H1 (cell line): ENCODE measurements at regions not wholly inside any gene's neighbourhood (a gene's known extent, or its start where the extent isn't known, plus 50 kb on each side); places are given as distances from the start of the nearest gene placed in this dataset.

Experiments
- CTCF ChIA-PET: fragments of 300-600 bp; sonication (Branson Sonifier 250); formaldehyde crosslinking; loops from one replicate; lab custom pipeline; 2021; ENCODE audit not compliant: partially characterized antibody; lab: Charles Lee
- POLR2A ChIA-PET: fragments of 300-600 bp; sonication (Branson Sonifier 250); formaldehyde crosslinking; loops from one replicate; lab custom pipeline; 2021; ENCODE audit warnings: inconsistent platforms; ENCODE audit not compliant: partially characterized antibody; lab: Charles Lee
- DNase-seq, 2 experiments: peaks; one replicate each; pipeline versions ENCODE4 v3.0.0 to v3.0.0-alpha.2; 2010 to 2022; ENCODE audit warnings: low spot score in 2 of 2, low read depth in 1 of 2, mixed read lengths in 1 of 2
- FAIRE-seq: peaks from 2 replicates; lab custom pipeline; 2011; peaks lifted over from hg19 to GRCh38; lab: Jason Lieb, UNC
- H2AFZ ChIP-seq: 2 replicates; pipeline ENCODE4 v1.8.1; 2012; ENCODE audit warnings: low read length, inconsistent platforms
- H2AK5ac ChIP-seq: 2 replicates; pipeline ENCODE4 v1.6.1; 2013; ENCODE audit warnings: low read depth, low read length
- H2BK120ac ChIP-seq: replicated peaks from 2 replicates; pipeline ENCODE3; 2013; ENCODE audit warnings: low read depth, low read length, inconsistent platforms
- H2BK12ac ChIP-seq: 2 replicates; pipeline ENCODE4 v1.6.1; 2013; ENCODE audit warnings: low read depth, low read length
- H2BK15ac ChIP-seq: 2 replicates; pipeline ENCODE4 v1.6.1; 2013; ENCODE audit warnings: low read length
- H2BK20ac ChIP-seq: 2 replicates; pipeline ENCODE4 v1.6.1; 2013; ENCODE audit warnings: low read length
- H2BK5ac ChIP-seq: 2 replicates; pipeline ENCODE4 v1.6.1; 2013; ENCODE audit warnings: low read depth, low read length
- H3K14ac ChIP-seq: 2 replicates; pipeline ENCODE4 v1.6.1; 2013; ENCODE audit warnings: inconsistent platforms; ENCODE audit not compliant: insufficient read length
- H3K18ac ChIP-seq: 2 replicates; pipeline ENCODE4 v1.6.1; 2013; ENCODE audit warnings: low read length; ENCODE audit errors: extremely low read depth
- H3K23ac ChIP-seq: 2 replicates; pipeline ENCODE4 v1.6.1; 2013; ENCODE audit warnings: inconsistent platforms; ENCODE audit not compliant: insufficient read length
- H3K23me2 ChIP-seq: 2 replicates; pipeline ENCODE4 v1.6.1; 2013; ENCODE audit warnings: low read depth, low read length
- H3K27ac ChIP-seq: 2 replicates; pipeline ENCODE4 v1.6.1; 2011; ENCODE audit warnings: low read depth, low read length, inconsistent platforms
- H3K27me3 ChIP-seq, 4 experiments: replicated peaks in 1 of 4; 1 replicate in 1 of 4; 2 replicates in 3 of 4; pipeline versions ENCODE4 v1.6.1 to v1.8.1; 2011 to 2013; ENCODE audit warnings: low read length in 3 of 4, mild to moderate bottlenecking in 3 of 4, inconsistent platforms in 2 of 4, mixed read lengths in 2 of 4, moderate library complexity in 1 of 4; ENCODE audit not compliant: control insufficient read depth in 3 of 4, insufficient read depth in 3 of 4; ENCODE audit errors: extremely low read depth in 1 of 4
- H3K36me3 ChIP-seq, 4 experiments: 2 replicates each; pipeline versions ENCODE4 v1.6.1 to v1.8.1; 2011 to 2013; ENCODE audit warnings: mild to moderate bottlenecking in 4 of 4, low read length in 3 of 4, moderate library complexity in 2 of 4, control low read depth in 1 of 4, inconsistent platforms in 1 of 4; ENCODE audit not compliant: insufficient read depth in 4 of 4, control insufficient read depth in 2 of 4
- H3K4ac ChIP-seq: replicated peaks from 2 replicates; pipeline ENCODE3; 2013; ENCODE audit warnings: low read length, low read depth, mixed read lengths, inconsistent platforms; ENCODE audit not compliant: insufficient read length
- H3K4me1 ChIP-seq, 4 experiments: replicated peaks in 1 of 4; 1 replicate in 1 of 4; 2 replicates in 3 of 4; pipeline versions ENCODE4 v1.6.1 to v1.8.1; 2011 to 2013; ENCODE audit warnings: low read length in 3 of 4, inconsistent platforms in 2 of 4, mixed read lengths in 1 of 4; ENCODE audit not compliant: insufficient read depth in 4 of 4, control insufficient read depth in 3 of 4
- H3K4me2 ChIP-seq, 2 experiments: 2 replicates each; pipeline versions ENCODE4 v1.6.1 to v1.8.1; 2011 to 2013; ENCODE audit warnings: low read depth in 2 of 2, low read length in 2 of 2, control low read depth in 1 of 2, inconsistent platforms in 1 of 2, mild to moderate bottlenecking in 1 of 2; ENCODE audit not compliant: insufficient read depth in 1 of 2
- H3K4me3 ChIP-seq, 4 experiments: fragments of 200-600, 300-600 bp in 1 of 4; sonication (generic), shearing (Covaris generic), sonication (Bioruptor Twin) in 1 of 4; 2 replicates each; pipeline versions ENCODE4 v1.5.1 to v1.8.1; 2011 to 2016; ENCODE audit warnings: low read length in 4 of 4, low read depth in 3 of 4, control low read depth in 2 of 4, inconsistent platforms in 2 of 4, mild to moderate bottlenecking in 2 of 4, mixed read lengths in 1 of 4, moderate library complexity in 1 of 4; ENCODE audit not compliant: insufficient read depth in 2 of 4; ENCODE audit errors: extremely low read depth in 1 of 4
- H3K56ac ChIP-seq: replicated peaks from 2 replicates; pipeline ENCODE3; 2013; ENCODE audit warnings: low read depth, mild to moderate bottlenecking, mixed read lengths, low read length, inconsistent platforms; ENCODE audit not compliant: insufficient read length
- H3K79me1 ChIP-seq: 2 replicates; pipeline ENCODE4 v1.6.1; 2013; ENCODE audit warnings: low read depth, low read length, control low read depth
- H3K79me2 ChIP-seq, 2 experiments: 2 replicates each; pipeline versions ENCODE4 v1.6.1 to v1.8.1; 2012 to 2013; ENCODE audit warnings: low read length in 2 of 2, mild to moderate bottlenecking in 2 of 2, inconsistent platforms in 1 of 2; ENCODE audit not compliant: insufficient read depth in 2 of 2, control insufficient read depth in 1 of 2
- H3K9ac ChIP-seq, 4 experiments: replicated peaks in 1 of 4; 1 replicate in 1 of 4; 2 replicates in 3 of 4; pipeline versions ENCODE4 v1.6.1 to v1.8.1; 2011 to 2013; ENCODE audit warnings: low read depth in 3 of 4, low read length in 3 of 4, control low read depth in 2 of 4, mild to moderate bottlenecking in 2 of 4, moderate library complexity in 2 of 4, inconsistent platforms in 1 of 4; ENCODE audit errors: extremely low read depth in 1 of 4
- H3K9me3 ChIP-seq, 2 experiments: 2 replicates each; pipeline versions ENCODE4 v1.6.1 to v1.8.1; 2012 to 2013; ENCODE audit warnings: mild to moderate bottlenecking in 2 of 2, moderate library complexity in 2 of 2, control low read depth in 1 of 2, inconsistent platforms in 1 of 2, low read depth in 1 of 2, low read length in 1 of 2, mixed read lengths in 1 of 2; ENCODE audit not compliant: insufficient read depth in 2 of 2
- H4K20me1 ChIP-seq, 2 experiments: replicated peaks in 1 of 2; 2 replicates each; pipeline versions ENCODE3 to v1.8.1; 2011 to 2013; ENCODE audit warnings: inconsistent platforms in 2 of 2, low read length in 2 of 2, mild to moderate bottlenecking in 1 of 2; ENCODE audit not compliant: insufficient read depth in 2 of 2, control insufficient read depth in 1 of 2
- H4K5ac ChIP-seq: 2 replicates; pipeline ENCODE4 v1.6.1; 2013; ENCODE audit warnings: low read length, low read depth, mixed read lengths, inconsistent platforms; ENCODE audit not compliant: insufficient read length
- H4K8ac ChIP-seq: 2 replicates; pipeline ENCODE4 v1.8.0; 2013; ENCODE audit warnings: mild to moderate bottlenecking, moderate library complexity, low read length, inconsistent platforms; ENCODE audit not compliant: insufficient read depth; ENCODE audit errors: extremely low read depth
- H4K91ac ChIP-seq: replicated peaks from 2 replicates; pipeline ENCODE3; 2013; ENCODE audit warnings: low read length, mixed read lengths, inconsistent platforms; ENCODE audit not compliant: insufficient read length
- CBX5 ChIP-seq: fragments of 300-800, 300-1000 bp; sonication (generic); IDR thresholded peaks from 2 replicates; pipeline ENCODE4 v1.7.1; 2016; ENCODE audit warnings: antibody characterized with exemption, low read length, low read depth
- KDM5A ChIP-seq: fragments of 200-600 bp; IDR thresholded peaks from 2 replicates; pipeline ENCODE4 v1.7.1; 2012; ENCODE audit warnings: mild to moderate bottlenecking, low read length, inconsistent platforms, mixed read lengths
- SIX5 ChIP-seq: IDR thresholded peaks from 2 replicates; pipeline ENCODE4 v1.6.1; 2011; ENCODE audit warnings: mild to moderate bottlenecking, low read depth, low read length
- WGBS, 2 experiments: shearing (Covaris generic) in 1 of 2; methylation state at CpG; one replicate each; pipeline versions ENCODE4 v1.1.6 to v1.1.7; 2013 to 2015; ENCODE audit warnings: low lambda C conversion rate in 2 of 2, mixed read lengths in 2 of 2, inconsistent platforms in 1 of 2, low coverage in 1 of 2, missing lambda C conversion rate in 1 of 2; ENCODE audit not compliant: insufficient replicate concordance in 2 of 2, insufficient coverage in 1 of 2, insufficient read length in 1 of 2; ENCODE audit errors: extremely low coverage in 1 of 2, missing lambda C conversion rate in 1 of 2; 5-methylcytosine and 5-hydroxymethylcytosine counted together

GRCh38 chr20:23299673-23300050 is 50.9 kb upstream of the NXT1 start:
- no peak for DNase-seq
- no peak overlapping the region for H3K27ac ChIP-seq
- no peaks in the 10 kb centered on the region for H3K36me3 ChIP-seq
- H2BK20ac ChIP-seq, result no peak overlapping the region
- no peaks in the 10 kb centered on the region for H3K79me2 ChIP-seq
- peaks cover 2% of the 10 kb centered on the region; the same call in 1 of the 2 replicates for H3K79me1 ChIP-seq
- H2AK5ac ChIP-seq, result no peak overlapping the region
- FAIRE-seq, result no peak
- no peaks in the 10 kb centered on the region for H3K9me3 ChIP-seq
- no peak overlapping the region for H4K91ac ChIP-seq
- peaks cover 0 to 5% (median 1%) of the 10 kb centered on the region in 4 experiments; a peak in 2 of 7 replicates for H3K4me1 ChIP-seq
- POLR2A ChIA-PET, result no interaction called here
- H3K56ac ChIP-seq, result no peak overlapping the region
- no peak overlapping the region for H2BK12ac ChIP-seq
- H3K27me3 ChIP-seq, result no peaks in the 10 kb centered on the region
- no peak overlapping the region for H3K9ac ChIP-seq
- H3K4me2 ChIP-seq, result no peak overlapping the region
- no peak overlapping the region for H3K14ac ChIP-seq
- no peak overlapping the region for H2BK120ac ChIP-seq
- H3K23ac ChIP-seq, result no peak overlapping the region
- H3K4me3 ChIP-seq, result no peak overlapping the region
- no peak overlapping the region for H2BK5ac ChIP-seq
- H3K4ac ChIP-seq, result no peak overlapping the region
- no peak overlapping the region for H2AFZ ChIP-seq
- H3K23me2 ChIP-seq, result no peaks in the 10 kb centered on the region
- 93% methylated on average over 7 of the region's 7 CpGs; no CpG with 5 or more reads in 1 of the 2 experiments for WGBS, 2 experiments
- CTCF ChIA-PET, result interaction anchor here (1.1 to 2.2 kb wide), 5 partner anchors 8 to 64 kb away, joined by 3 to 8 read pairs (median 4); no protein-coding TSS in a partner anchor
- H2BK15ac ChIP-seq, result no peak overlapping the region
- no peaks in the 10 kb centered on the region for H4K20me1 ChIP-seq
- H3K18ac ChIP-seq, result no peak overlapping the region
- H4K5ac ChIP-seq, result no peak overlapping the region
- no peak overlapping the region for H4K8ac ChIP-seq
- TF ChIP-seq CBX5 (no peak), KDM5A (no peak), SIX5 (no peak)
